Rectal smooth muscle tissue (tissue), 1 donor: ENCODE measurements at regions not wholly inside any gene's neighbourhood (a gene's known extent, or its start where the extent isn't known, plus 50 kb on each side); places are given as distances from the start of the nearest gene placed in this dataset.
"Not testable (repeated sequence)": the region's sequence is repeated elsewhere in the genome, so short reads cannot be mapped to it uniquely, and the experiment has no call there.

ENCODE experiments used
- H3K27ac ChIP-seq: one replicate; pipeline ENCODE4 v1.7.0; 2013; ENCODE audit warnings: low read depth, low read length, inconsistent platforms
- H3K27me3 ChIP-seq: one replicate; pipeline ENCODE4 v1.7.0; 2013; ENCODE audit warnings: low read length; ENCODE audit not compliant: control insufficient read depth, insufficient read depth
- H3K36me3 ChIP-seq: one replicate; pipeline ENCODE4 v1.7.0; 2013; ENCODE audit warnings: low read length; ENCODE audit not compliant: control insufficient read depth, insufficient read depth
- H3K4me1 ChIP-seq: one replicate; pipeline ENCODE4 v1.7.0; 2013; ENCODE audit warnings: low read length; ENCODE audit not compliant: control insufficient read depth, insufficient read depth
- H3K4me3 ChIP-seq: one replicate; pipeline ENCODE4 v1.7.0; 2013; ENCODE audit warnings: low read length
- H3K9ac ChIP-seq: one replicate; pipeline ENCODE4 v1.7.0; 2013; ENCODE audit warnings: low read length

DNA sequence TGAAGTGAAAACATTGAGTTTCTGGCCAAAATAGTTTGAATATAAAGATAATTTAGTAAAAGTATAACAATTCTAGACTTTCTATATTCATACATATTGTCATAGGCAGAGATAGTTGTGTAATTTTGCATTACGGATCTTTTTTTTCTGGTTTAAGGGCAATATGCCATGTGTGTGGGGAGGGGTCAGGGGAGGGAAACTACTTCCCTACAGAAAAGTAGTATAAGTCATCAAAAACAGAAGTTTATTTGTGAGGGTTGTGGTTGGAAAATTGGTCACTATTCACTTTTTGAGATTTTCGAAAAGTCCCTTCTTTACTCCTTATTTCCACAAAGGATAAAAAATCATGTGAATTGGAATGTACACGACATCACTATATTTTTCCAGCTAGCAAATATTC lies 288.2 kb upstream of the PREP start:
- Histone ChIP-seq H3K9ac (no peak overlapping the region), H3K27ac (no peak overlapping the region), H3K27me3 (no peaks in the 10 kb centered on the region), H3K4me3 (no peak overlapping the region), H3K36me3 (no peaks in the 10 kb centered on the region), H3K4me1 (no peaks in the 10 kb centered on the region)

DNA sequence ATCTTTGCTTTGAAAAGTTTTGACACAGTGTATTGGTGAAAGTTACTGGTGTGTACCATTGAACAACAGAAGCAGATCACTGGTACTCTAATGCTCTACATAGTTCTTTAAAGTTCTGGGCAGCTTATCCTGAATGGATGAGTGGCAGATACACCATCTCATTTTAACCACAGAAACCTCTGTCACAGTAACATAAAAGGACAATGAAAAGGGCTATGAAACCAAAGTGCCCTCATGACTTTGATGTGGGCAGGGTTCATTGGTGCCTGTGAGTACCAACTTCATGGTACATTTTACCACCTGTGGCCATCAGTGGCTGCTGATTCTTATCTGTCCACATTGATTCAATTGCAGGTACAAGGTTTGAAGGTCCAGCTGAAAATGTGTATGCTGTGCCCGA lies 285.7 kb upstream of the PREP start:
- Histone ChIP-seq H3K27me3 (no peaks in the 10 kb centered on the region), H3K36me3 (no peaks in the 10 kb centered on the region), H3K27ac (no peak overlapping the region), H3K4me3 (no peak overlapping the region), H3K4me1 (no peaks in the 10 kb centered on the region), H3K9ac (no peak overlapping the region)

GRCh38 chr6:105686793-105687192 lies 283.9 kb upstream of the PREP start:
- H3K27me3 ChIP-seq, H3K4me3 ChIP-seq, H3K27ac ChIP-seq, H3K4me1 ChIP-seq, H3K36me3 ChIP-seq, H3K9ac ChIP-seq: not testable (repeated sequence)

DNA sequence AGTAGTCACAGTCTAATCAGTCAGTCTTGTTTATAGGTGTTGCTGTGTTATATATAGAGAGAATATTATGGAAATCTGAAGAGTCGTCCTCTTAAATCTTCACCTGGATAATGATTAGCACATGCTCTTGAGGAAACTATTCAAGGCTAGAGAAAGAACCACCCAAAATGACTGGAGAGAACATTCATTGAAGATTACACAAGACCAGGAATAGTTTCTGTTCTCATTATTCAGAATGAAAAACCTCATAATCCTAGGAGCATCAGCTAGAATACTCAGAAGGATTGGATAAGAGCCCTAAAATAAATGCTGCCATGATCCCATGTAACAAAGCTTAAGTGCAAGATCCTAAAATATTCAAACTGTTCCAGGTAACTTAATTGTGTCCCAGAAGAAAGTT lies 278.2 kb upstream of the PREP start:
- H3K27ac ChIP-seq = no peak overlapping the region
- no peaks in the 10 kb centered on the region for H3K27me3 ChIP-seq
- no peaks in the 10 kb centered on the region for H3K36me3 ChIP-seq
- H3K4me3 ChIP-seq = no peak overlapping the region
- no peaks in the 10 kb centered on the region for H3K4me1 ChIP-seq
- H3K9ac ChIP-seq = no peak overlapping the region

GRCh38 chr6:105680131-105680530 lies 277.2 kb upstream of the PREP start:
- H3K27me3 ChIP-seq = no peaks in the 10 kb centered on the region
- no peaks in the 10 kb centered on the region for H3K36me3 ChIP-seq
- H3K27ac ChIP-seq = no peak overlapping the region
- no peaks in the 10 kb centered on the region for H3K4me1 ChIP-seq
- H3K9ac ChIP-seq = no peak overlapping the region
- no peak overlapping the region for H3K4me3 ChIP-seq

DNA sequence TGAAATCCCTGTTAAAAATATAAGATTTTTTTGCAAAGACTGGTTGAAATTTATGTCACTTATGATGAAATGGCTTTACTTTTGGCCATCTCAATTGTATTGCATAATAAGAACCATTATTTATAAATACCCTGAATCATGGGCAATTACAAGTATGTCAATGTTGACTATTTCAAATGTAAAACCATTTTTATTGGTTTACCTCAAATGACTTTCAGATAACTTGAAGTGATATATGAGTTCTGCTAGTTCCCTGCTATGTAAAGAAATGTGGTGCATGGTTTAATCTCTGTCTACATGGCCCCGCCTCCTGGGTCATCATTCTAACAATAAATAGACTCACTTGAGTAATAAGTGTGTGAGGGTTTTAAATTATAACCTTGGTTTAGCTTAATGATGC lies 275.6 kb upstream of the PREP start:
- Histone ChIP-seq H3K27ac (no peak overlapping the region), H3K4me3 (no peak overlapping the region), H3K27me3 (no peaks in the 10 kb centered on the region), H3K36me3 (no peaks in the 10 kb centered on the region), H3K9ac (no peak overlapping the region), H3K4me1 (no peaks in the 10 kb centered on the region)

GRCh38 chr6:105677671-105678475 lies 275.0 kb upstream of the PREP start:
- H3K27ac ChIP-seq = no peak overlapping the region

GRCh38 chr6:105676857-105677256 lies 274.0 kb upstream of the PREP start:
- no peaks in the 10 kb centered on the region for H3K4me1 ChIP-seq
- no peak overlapping the region for H3K4me3 ChIP-seq
- H3K27me3 ChIP-seq = no peaks in the 10 kb centered on the region
- H3K9ac ChIP-seq = no peak overlapping the region
- no peak overlapping the region for H3K27ac ChIP-seq
- H3K36me3 ChIP-seq = no peaks in the 10 kb centered on the region

More at GRCh38 chr6:105677671-105678475, 275.0 kb upstream of the PREP start:
- no peak overlapping the region for H3K4me3 ChIP-seq
- H3K27me3 ChIP-seq = no peaks in the 10 kb centered on the region
- no peaks in the 10 kb centered on the region for H3K4me1 ChIP-seq
- no peak overlapping the region for H3K9ac ChIP-seq
- no peaks in the 10 kb centered on the region for H3K36me3 ChIP-seq

DNA sequence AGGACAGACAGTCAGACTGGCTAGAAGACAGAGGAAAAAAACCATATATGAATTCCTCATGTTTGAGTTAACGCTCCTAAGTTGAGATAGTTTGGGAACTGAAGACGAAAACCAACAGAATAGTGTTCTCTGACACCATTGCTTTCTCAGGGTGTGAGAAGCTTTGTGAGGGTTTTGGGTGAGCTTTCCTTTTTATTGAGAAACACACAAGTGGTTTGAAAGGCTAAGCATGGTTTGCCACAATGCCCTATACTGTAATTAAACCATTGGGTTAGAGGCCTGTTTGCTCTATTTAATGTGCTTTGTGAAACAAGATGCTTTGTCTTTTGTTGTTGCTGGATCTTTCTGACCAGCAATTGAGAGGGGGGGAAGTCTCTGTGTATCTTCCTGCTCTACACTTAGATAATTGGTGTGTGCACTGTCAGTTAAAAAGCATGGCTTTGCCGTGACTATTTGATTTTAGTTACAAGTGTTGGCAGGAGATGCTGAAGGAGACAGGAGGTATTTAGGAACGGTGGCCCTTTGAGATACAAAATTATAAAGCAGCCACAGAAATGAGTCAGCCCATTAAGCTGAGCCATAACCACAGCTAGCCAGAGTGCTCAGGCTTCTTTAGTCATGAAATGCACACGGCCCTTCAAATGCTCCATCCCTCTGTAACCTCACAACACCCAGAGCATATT lies 273.0 kb upstream of the PREP start:
- H3K27me3 ChIP-seq = no peaks in the 10 kb centered on the region
- H3K4me3 ChIP-seq = no peak overlapping the region
- H3K9ac ChIP-seq = no peak overlapping the region
- H3K27ac ChIP-seq = no peak overlapping the region
- H3K36me3 ChIP-seq = no peaks in the 10 kb centered on the region
- H3K4me1 ChIP-seq = no peaks in the 10 kb centered on the region

DNA sequence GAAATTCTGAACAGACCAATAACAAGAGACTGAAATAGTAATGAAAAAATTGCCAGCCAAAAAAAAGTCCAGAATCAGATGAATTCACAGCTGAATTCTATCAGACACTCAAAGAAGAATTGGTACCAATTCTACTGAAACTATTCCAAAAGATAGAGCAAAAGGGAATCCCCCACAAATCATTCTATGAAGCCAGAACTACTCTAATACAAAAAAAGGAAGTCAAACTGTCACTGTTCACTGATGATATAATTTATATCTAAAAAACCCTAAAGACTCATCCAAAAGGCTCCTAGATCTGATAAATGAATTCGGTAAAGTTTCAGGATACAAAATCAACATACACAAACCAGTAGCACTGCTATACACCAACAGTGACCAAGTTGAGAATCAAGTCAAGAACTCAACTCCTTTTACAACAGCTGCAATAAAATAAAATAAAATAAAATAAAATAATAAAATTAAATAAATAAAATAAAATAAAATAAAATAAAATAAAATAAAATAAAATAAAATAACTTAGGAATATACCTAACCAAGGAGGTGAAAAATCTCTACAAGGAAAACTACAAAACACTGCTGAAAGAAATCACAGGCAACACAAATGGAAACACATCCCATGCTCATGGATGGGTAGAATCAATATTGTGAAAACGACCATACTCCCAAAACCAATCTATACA lies 270.1 kb upstream of the PREP start:
- not testable (repeated sequence) for H3K27me3 ChIP-seq, H3K36me3 ChIP-seq, H3K9ac ChIP-seq, H3K27ac ChIP-seq, H3K4me1 ChIP-seq, H3K4me3 ChIP-seq

DNA sequence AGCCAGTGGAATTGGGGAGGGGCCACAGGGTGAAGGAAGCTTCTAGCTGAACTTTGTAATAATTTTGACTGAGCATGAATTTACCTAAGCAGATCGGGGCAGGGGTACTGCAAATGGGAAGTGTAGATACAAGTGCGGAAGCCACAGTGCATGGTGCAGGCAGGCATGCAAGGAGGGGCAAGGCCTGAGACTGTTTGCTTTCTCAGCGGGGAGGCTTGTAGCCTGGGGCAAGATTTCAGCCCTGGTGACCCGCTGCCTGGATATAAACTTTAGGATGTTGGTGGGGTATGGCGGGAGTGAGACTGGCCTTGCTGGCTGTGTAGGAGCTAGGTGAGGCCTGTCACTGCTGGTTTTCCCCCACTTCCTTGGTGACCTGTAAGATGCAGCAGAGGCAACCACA lies 266.4 kb upstream of the PREP start:
- H3K36me3 ChIP-seq = no peaks in the 10 kb centered on the region
- no peak overlapping the region for H3K9ac ChIP-seq
- no peak overlapping the region for H3K27ac ChIP-seq
- no peaks in the 10 kb centered on the region for H3K4me1 ChIP-seq
- H3K27me3 ChIP-seq = no peaks in the 10 kb centered on the region
- H3K4me3 ChIP-seq = no peak overlapping the region

DNA sequence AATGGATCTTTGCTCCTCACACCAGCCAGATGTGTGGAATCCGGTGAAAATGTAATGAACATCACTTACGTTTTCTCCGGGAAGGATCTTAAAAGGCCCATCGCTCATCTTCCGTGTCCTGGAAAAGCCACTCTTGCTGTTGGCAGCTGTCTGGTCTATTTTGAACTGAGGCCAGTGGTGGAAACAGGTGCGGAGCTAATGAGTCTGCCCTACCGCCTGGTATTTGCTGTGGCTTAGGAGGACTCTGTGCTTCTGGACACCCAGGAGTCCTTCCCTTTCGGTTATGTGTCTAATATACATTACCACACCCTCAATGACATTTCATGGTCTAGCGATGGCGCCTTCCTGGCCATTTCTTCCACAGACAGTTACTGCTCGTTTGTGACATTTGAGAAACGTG lies 264.2 kb upstream of the PREP start:
- Histone ChIP-seq H3K4me1 (no peaks in the 10 kb centered on the region), H3K9ac (no peak overlapping the region), H3K4me3 (no peak overlapping the region), H3K36me3 (no peaks in the 10 kb centered on the region), H3K27ac (no peak overlapping the region), H3K27me3 (no peaks in the 10 kb centered on the region)
